EL (cell line): ENCODE measurements at regions not wholly inside any gene's neighbourhood (a gene's known extent, or its start where the extent isn't known, plus 50 kb on each side); places are given as distances from the start of the nearest gene placed in this dataset.

Source experiments
- DNase-seq: peaks from one replicate; pipeline ENCODE4 v3.0.0-alpha.2; 2016

DNA sequence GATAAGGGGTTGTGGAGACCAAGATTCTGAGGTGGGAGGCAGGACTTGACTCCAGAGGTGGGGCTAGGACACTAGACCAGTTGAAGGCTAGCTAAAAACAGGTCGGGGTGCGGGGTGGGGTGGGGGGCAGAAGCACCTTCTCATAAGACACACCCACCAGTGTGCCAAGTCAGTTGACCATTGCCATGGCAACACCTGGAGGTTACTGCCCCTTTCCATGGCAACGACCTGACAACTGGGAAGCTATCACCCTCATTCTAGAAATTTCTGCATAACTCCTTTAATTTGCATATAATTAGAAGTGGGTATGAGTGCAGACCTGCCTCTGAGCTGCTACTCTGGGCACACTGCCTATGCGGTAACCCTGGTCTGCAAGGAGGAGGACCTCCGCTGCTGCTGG, 53.9 kb upstream of the ALOX12 start:
- DNase-seq = no peak

DNA sequence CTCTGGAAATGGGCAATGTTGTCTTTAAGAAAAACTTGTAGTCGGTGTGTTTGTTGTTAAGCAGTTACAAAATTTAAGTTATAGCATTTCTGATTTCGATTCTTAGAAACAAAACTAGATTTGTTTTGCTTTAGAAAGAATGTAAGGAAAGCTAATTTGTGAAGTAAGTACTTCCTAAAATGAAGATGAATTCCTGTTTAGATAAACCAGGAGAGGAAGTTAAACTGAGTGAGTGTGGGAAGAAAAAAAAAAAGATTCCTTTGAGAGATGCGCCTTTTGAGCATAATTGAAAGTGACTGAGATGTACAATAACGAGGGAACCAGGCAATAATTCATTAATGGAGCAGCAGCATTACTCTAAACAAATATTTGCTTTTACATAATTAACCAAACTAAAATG, 52.4 kb upstream of the ALOX12 start:
- DNase-seq = no peak
